ENCODE measurements at regions not wholly inside any gene's neighbourhood (a gene's known extent, or its start where the extent isn't known, plus 50 kb on each side); places are given as distances from the start of the nearest gene placed in this dataset.

DNA sequence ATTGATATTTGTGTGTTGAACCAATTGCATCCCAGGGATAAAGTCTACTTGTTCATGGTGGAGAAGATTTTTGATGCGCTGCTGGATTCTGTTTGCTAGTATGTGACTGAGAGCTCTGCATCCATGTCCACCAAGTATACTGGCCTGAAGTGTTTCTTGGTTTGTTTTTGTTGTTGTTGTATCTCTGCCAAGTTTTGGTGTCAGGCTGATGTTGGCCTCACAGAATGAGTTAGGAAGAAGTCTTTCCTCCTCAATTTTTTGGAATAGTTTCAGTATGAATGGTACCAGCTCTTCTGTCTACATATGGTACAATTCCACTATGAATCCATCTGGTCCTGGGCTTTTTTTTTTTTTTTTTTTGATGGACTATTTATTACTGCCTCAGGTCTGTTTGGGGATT, 50.9 kb upstream of the OSTN start:
- TF ChIP-seq POLR2A (IDR thresholded peaks at IDR 0.05; ENCODE audit: low read depth, low read length) (no peak), POLR2AphosphoS5 (IDR thresholded peaks at IDR 0.05; ENCODE audit: low read depth, low read length) (no peak)

Measured in GM12892 (cell line).